ENCODE measurements at regions not wholly inside any gene's neighbourhood (a gene's known extent, or its start where the extent isn't known, plus 50 kb on each side); places are given as distances from the start of the nearest gene placed in this dataset.
"Not testable (repeated sequence)": the region's sequence is repeated elsewhere in the genome, so short reads cannot be mapped to it uniquely, and the experiment has no call there.

- no peak for FAIRE-seq
Measured at GRCh38 chr14:23862513-23862912, 91.1 kb upstream of the DHRS4 start.

DNA sequence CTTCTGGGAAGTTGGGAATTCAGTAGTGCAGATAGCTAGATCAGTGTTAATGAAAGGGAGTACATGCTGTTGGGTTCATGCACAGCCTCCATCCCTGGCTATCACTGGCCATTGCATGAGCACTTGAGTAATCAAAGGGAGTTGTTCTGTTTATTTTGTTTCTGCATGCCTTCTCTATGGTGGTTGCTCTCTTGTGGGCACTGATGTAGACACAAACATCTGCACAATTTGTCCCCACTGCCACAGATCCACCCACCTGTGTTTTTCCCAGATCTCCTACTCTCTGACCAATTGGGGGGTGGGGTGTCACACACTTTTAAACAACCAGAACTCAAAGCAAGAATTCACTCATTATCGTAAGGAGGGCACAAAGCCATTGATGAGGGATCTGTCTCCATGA, 89.7 kb upstream of the DHRS4 start:
- FAIRE-seq = no peak

GRCh38 chr14:23864259-23864658, 89.3 kb upstream of the DHRS4 start:
- no peak for FAIRE-seq

DNA sequence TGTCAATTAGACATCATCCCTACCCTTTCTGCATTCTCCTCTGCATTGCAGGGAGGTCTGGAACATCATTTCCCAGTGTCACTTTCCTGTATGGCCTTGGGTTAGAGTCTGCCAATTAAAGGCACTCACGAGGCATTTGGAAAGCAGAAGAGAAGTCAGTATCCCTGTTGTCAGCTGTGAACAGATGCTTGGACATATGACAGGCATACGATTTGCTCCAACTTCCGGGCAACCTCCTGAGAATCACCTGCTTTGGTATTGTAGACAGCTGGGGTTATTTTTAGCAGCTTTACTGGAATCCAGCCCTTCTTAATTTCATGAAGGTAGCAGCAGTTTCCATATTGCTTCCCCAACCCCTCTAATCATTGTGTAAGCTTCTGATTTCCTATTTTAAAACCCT, 88.7 kb upstream of the DHRS4 start:
- no peak for FAIRE-seq

DNA sequence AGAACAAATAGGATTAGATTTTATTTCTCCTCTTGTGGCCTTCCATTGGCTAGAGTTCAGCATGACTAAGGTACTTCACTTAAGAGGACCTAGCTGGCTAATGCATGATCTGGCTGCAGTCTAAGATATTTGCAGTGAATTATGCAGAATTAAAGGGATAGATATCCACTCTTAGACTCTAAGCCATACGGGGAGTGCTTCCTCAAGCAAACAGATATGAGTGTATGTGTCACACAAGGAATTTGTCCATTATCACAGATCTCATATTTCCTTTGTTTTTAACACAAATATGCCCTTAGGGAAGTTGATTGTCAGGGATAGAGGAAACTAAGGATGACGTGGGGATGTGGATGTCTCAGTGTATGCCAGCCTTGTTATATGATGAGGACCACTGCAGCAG, 88.1 kb upstream of the DHRS4 start:
- no peak for FAIRE-seq

DNA sequence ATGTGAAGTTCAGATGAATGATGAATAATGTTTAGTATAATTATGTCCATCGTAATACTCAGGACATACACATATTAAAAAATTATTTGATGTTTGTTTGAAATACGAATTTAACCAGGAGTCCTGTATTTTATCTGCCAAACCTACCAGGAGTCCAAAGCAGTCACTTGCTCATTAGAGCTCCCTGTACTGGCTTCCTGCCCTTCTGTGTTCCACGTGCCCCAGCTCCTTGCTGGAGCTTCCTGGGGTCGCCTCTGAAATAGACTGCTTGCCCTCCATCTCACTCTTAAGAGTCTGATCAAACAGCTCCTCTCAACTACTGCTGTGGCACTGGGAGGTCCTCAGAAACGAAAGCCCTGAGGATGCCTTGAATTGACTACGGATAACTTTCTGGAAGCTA, 87.3 kb upstream of the DHRS4 start:
- no peak for FAIRE-seq

GRCh38 chr14:23869078-23869719, 84.4 kb upstream of the DHRS4 start:
- no peak for FAIRE-seq

DNA sequence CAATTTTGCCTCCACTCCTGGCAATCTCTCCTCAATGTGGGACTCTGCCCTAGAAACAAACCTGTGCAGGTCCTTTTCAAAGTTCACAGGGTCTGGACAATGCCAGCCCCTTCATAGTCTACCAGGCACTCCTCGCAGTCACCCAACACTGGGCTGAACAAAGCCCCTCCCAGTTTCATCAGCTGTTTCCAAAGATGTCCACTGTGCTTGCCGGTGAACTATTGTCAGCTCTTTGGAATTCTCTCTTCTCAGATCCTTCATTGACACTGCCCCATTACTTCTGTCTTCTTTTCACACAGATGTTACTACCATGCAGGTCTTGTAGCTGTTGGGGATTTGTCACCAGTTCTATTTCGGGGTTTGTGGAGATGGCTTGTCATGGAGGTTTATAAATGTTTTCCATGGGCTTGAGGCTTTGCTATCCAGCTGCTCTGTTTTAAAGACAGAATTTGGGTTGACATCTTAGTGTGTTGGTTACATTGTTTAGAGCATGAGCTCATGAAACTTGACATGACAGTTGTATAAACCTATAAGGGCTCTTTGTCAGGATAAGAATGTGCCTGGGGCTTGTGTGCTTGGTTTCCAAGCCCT, 77.3 kb upstream of the DHRS4 start:
- FAIRE-seq = no peak

DNA sequence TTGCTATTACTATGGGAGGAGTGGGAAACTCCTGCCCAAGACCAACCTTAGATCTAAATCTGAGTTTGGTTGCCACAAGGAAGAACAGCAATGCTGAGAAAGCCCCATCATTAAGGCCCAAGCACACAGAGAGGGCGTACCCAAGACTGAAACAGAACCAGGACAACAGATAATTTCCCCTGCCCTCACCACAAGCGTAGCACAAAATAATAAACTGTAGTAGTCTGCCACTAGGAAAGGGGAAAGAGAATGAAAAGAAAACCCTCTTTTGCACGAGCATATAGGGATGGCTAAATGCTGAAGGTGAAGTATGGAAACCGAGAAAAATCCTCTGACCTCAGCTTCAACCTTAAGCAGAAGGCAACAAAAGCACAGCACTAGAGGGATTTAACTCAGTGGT, 76.5 kb upstream of the DHRS4 start:
- FAIRE-seq = no peak

DNA sequence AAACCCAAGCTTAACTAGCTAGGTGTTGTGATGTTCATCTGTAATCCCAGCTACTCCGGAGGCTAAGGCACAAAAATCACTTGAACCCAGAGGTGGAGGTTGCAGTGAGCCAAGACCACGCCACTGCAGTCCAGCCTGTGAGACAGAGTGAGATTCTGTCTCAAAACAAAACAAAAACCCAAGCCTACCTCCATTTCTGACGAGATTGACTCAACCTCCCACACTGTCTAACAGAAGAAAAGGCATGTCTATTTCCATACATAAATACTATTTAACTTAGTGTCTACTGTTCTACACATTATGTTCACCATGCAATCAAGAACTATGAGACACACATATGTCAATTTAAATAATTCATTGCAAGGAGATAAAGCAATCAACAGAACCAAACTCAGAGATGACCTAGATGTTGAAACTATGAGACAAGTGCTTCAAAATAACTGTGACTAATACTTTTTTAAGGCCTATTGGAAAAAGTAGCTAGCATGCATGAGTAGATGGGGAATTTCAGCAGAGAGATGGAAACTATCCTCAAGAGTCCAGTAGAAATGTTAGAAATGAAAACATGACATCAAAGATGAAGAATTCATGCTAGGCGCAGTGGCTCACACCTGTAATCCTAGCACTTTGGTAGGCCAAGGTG, 75.9 kb upstream of the DHRS4 start:
- no peak for FAIRE-seq

- FAIRE-seq = no peak
Measured at GRCh38 chr14:23881282-23881681, 72.3 kb upstream of the DHRS4 start.

DNA sequence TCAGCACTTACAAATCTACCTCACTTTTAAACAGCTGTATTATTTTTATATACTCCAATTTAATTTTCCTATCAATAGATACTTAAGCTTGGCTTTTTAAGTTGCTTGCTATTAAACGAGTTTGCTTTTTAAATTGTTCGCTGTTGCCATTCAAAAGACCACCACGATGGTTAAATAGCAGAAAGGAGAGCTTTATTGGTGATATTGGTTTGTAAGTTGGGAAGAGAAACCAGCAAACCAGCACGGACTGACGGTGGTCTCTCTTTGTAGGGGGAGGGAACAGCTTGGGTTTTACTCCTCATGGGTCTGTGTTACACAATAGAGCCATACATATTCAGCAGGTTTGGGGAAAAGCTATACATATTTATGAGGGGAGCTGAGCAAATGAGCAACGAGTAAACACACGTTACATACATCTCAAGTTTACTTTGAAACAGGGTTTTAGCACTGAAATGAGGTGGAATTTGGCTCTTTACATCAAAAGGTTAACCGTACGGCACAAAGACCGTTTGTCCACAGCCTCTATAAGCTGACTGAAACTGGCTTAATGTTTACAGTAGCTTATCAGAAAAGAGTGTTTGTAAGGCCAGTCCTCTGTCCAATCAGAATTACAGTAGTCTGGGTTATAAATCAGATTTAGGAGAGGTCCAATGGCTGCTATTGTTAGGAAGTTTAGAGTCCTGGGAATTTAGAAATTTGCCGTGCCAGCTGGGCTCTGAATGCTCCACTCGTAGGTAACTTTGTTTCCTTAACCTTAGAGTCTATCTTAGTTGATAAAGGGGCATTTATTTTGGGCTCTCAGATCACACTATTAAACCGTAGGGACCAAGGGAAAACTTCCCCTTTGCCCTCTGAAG, 69.7 kb upstream of the DHRS4 start:
- FAIRE-seq = no peak

GRCh38 chr14:23884541-23884904, 69.0 kb upstream of the DHRS4 start:
- FAIRE-seq = no peak

DNA sequence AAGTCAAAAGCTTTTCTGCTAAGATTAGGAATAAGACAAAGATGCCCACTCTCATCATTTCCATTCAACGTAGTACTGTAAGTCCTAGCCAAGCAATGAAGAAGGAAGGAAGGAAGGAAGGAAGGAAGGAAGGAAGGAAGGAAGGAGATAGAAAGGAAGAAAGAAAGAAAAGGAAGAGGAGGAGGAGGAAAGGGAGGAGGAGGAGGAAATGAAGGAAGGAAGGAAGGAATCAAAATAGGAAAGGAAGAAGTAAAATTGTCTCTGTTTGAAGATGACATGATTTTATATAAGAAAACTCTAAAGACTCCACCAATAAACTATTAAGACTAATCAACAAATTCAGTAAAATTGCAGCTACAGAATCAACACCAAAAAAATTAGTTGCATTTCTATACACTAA, 66.0 kb upstream of the DHRS4 start:
- no peak for FAIRE-seq

GRCh38 chr14:23891717-23892116, 61.9 kb upstream of the DHRS4 start:
- FAIRE-seq = not testable (repeated sequence)

GRCh38 chr14:23892289-23892688, 61.3 kb upstream of the DHRS4 start:
- not testable (repeated sequence) for FAIRE-seq

DNA sequence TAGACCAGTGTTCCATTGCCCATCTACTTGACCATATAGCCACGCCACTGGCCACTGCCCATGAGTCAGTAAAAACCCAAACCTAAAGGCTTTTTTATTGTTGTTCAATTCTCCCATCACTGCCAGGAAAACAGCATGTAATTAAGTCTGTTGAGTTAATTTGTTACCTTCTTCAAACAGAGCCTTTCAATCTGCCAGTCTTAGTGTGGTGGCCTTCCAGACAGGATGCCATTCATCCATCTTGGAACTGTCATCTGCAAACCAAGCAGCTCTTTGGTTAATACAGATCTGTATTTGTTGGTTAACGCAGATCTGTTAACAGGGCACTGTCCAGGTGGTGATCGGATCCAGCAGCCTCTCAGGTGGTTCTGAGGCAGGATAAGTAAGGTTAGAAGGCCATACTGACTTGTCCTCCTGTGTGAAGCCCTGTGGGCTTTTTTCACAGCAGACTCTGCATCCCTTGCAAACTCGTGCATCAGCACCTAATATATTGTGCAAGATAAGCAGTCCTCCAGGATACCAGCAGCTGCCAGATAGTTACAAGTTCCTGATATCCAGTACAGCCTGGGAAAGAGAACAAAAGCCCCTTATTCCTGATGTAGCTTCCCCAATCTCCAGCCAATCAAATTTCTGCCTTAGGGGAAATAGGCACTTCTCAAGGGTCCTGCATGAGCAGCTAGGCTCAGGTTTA, 59.1 kb upstream of the DHRS4 start:
- FAIRE-seq = no peak

- no peak for FAIRE-seq
Measured at GRCh38 chr14:23895053-23895419, 58.5 kb upstream of the DHRS4 start.

- FAIRE-seq = no peak
Measured at GRCh38 chr14:23895480-23895879, 58.1 kb upstream of the DHRS4 start.

- FAIRE-seq = no peak
Measured at GRCh38 chr14:23896609-23897153, 56.9 kb upstream of the DHRS4 start.

DNA sequence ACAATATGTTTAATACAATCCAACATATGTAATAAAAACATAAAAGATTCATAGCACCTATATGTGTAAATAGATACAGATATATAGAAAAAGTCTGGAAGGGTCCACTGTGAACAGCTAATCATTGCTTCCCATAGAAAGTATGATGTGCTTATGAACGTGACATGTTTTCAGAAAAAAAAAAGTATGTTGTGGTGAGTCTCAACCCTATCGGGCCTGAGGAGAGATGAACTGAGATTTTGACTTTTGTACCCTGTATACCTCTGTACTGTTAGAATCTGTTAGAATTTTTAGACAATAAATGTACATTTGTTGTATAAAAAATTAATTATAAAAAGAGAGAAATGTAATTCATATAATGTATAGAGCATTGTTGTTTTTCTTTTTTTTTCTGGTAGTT, 56.3 kb upstream of the DHRS4 start:
- FAIRE-seq = not testable (repeated sequence)

GRCh38 chr14:23898359-23898758, 55.2 kb upstream of the DHRS4 start:
- FAIRE-seq = not testable (repeated sequence)

DNA sequence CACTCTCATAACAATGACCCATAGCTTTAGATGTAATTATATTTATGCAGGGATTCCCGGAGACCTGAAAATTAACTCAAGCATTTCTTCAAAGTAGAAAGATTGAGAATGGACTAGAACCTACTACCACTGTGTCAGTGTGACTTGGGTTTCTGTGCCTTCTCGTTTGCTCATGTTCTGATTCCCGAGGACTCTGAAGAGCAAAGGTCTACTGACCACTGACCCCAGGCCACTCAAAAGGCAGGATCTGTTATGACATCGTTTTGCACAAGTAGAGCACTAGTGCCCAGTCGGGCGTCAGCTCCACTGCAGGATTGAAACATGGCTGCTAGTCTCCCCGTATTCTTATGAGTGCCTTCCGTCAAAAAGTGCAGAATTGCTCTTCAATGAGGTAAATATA, 53.8 kb upstream of the DHRS4 start:
- no peak for FAIRE-seq
